K562 (cell line): ENCODE measurements at regions not wholly inside any gene's neighbourhood (a gene's known extent, or its start where the extent isn't known, plus 50 kb on each side); places are given as distances from the start of the nearest gene placed in this dataset.

Experiments
- ATAC-seq: fragments of 200-7000 bp; cut with Tn5 transposase; 3 replicates; pipeline ENCODE4 v1.9.1; 2020; ENCODE audit warnings: moderate library complexity
- BruUV-seq: library from RNA; stranded (reverse); fragments of 400-500 nt; replicated peaks from 2 replicates; lab custom pipeline; 2021; lab: Mats Ljungman, UMichigan
- CTCF ChIA-PET: fragments of 300-600 bp; formaldehyde crosslinking; extraction: SDS; loops from one replicate; lab custom pipeline; 2021; ENCODE audit warnings: low intra/inter-chr PET ratio; lab: Yijun Ruan, JAX
- POLR2A ChIA-PET: fragments of 300-600, 350-650 bp; sonication (Branson Sonifier 250); formaldehyde crosslinking; extraction: SDS; loops from one replicate; lab custom pipeline; 2021; ENCODE audit warnings: antibody characterized with exemption, inconsistent platforms; lab: Yijun Ruan, JAX
- DNase-seq, 4 experiments: peaks; one replicate each; pipeline versions ENCODE4 v3.0.0 to v3.0.0-alpha.2; 2011 to 2018; ENCODE audit warnings: low spot score in 3 of 4, mixed read lengths in 3 of 4; ENCODE audit errors: extremely low read depth in 1 of 4
- FAIRE-seq: peaks from 2 replicates; lab custom pipeline; 2011; peaks lifted over from hg19 to GRCh38; lab: Jason Lieb, UNC
- H2AFZ ChIP-seq: 2 replicates; pipeline ENCODE4 v1.6.0; 2011; ENCODE audit warnings: low read depth, low read length, control low read depth, inconsistent platforms
- H3K27ac ChIP-seq: fragments of 200-600 bp; 3 replicates; pipeline ENCODE4 v1.8.0; 2011; ENCODE audit warnings: low read depth, mild to moderate bottlenecking, control low read depth, inconsistent platforms, low read length, moderate library complexity, mixed read lengths; ENCODE audit errors: extremely low read depth
- H3K27me3 ChIP-seq, 2 experiments: fragments of 300-600 bp in 1 of 2; 2 replicates in 1 of 2; 3 replicates in 1 of 2; pipeline versions ENCODE4 v1.6.0 to v1.8.0; 2011; ENCODE audit warnings: inconsistent platforms in 2 of 2, low read length in 2 of 2, mild to moderate bottlenecking in 1 of 2, mixed read lengths in 1 of 2, moderate library complexity in 1 of 2; ENCODE audit not compliant: control insufficient read depth in 2 of 2, insufficient read depth in 2 of 2
- H3K36me3 ChIP-seq: fragments of 300-600 bp; 3 replicates; pipeline ENCODE4 v1.8.0; 2011; ENCODE audit warnings: mild to moderate bottlenecking, low read length, inconsistent platforms; ENCODE audit not compliant: control insufficient read depth, insufficient read depth
- H3K4me1 ChIP-seq, 2 experiments: fragments of 200-600 bp in 1 of 2; replicated peaks in 1 of 2; 2 replicates in 1 of 2; 3 replicates in 1 of 2; pipeline versions ENCODE4 v1.5.1 to v1.8.0; 2011; ENCODE audit warnings: inconsistent platforms in 2 of 2, low read length in 2 of 2, mild to moderate bottlenecking in 1 of 2, mixed read lengths in 1 of 2, moderate library complexity in 1 of 2; ENCODE audit not compliant: control insufficient read depth in 2 of 2, insufficient read depth in 2 of 2
- H3K4me2 ChIP-seq: 2 replicates; pipeline ENCODE4 v1.6.1; 2011; ENCODE audit warnings: low read length, control low read depth, inconsistent platforms, mixed read lengths; ENCODE audit not compliant: insufficient read depth
- H3K4me3 ChIP-seq: fragments of 200-600 bp; sonication (generic), shearing (Covaris generic); 2 replicates; pipeline ENCODE4 v1.5.1; 2016; ENCODE audit warnings: control low read depth, inconsistent platforms
- H3K79me2 ChIP-seq: fragments of 200-600 bp; 3 replicates; pipeline ENCODE4 v1.8.0; 2011; ENCODE audit warnings: low read length, inconsistent platforms; ENCODE audit not compliant: control insufficient read depth, insufficient read depth
- H3K9ac ChIP-seq, 2 experiments: 2 replicates each; pipeline versions ENCODE4 v1.6.0 to v1.6.1; 2011; ENCODE audit warnings: low read depth in 2 of 2, low read length in 2 of 2, control low read depth in 1 of 2, inconsistent platforms in 1 of 2, mild to moderate bottlenecking in 1 of 2, mixed read lengths in 1 of 2; ENCODE audit not compliant: insufficient read depth in 1 of 2
- H3K9me1 ChIP-seq: one replicate; pipeline ENCODE4 v1.6.0; 2011; ENCODE audit warnings: inconsistent platforms, mild to moderate bottlenecking, low read length, moderate library complexity; ENCODE audit not compliant: control insufficient read depth, insufficient read depth
- H3K9me3 ChIP-seq: replicated peaks from 2 replicates; pipeline ENCODE4 v1.5.1; 2011; ENCODE audit warnings: low read depth, low read length, inconsistent platforms; ENCODE audit not compliant: control insufficient read depth, insufficient read depth
- H4K20me1 ChIP-seq: replicated peaks from 2 replicates; pipeline ENCODE4 v1.6.1; 2011; ENCODE audit warnings: low read length, inconsistent platforms, mixed read lengths; ENCODE audit not compliant: control insufficient read depth, insufficient read depth
- ATF6 ChIP-seq: sonication (generic); formaldehyde crosslinking; IDR thresholded peaks from 2 replicates; pipeline ENCODE4 v1.4.0; 2020; ENCODE audit warnings: mild to moderate bottlenecking, missing genetic modification reagents
- CEBPG ChIP-seq, 3 experiments: fragments of 200-800 bp in 1 of 3; sonication (Bioruptor generic) in 1 of 3; sonication (generic) in 1 of 3; formaldehyde crosslinking in 1 of 3; IDR thresholded peaks in 2 of 3; conservative IDR thresholded peaks in 1 of 3; 2 replicates each; pipeline versions ENCODE4 v1.6.1 to v1.8.0; 2016 to 2022; ENCODE audit warnings: missing compliant biosample characterization in 2 of 3, missing genetic modification characterization in 2 of 3, mild to moderate bottlenecking in 1 of 3, missing genetic modification reagents in 1 of 3
- CREM ChIP-seq: IDR thresholded peaks from 2 replicates; pipeline ENCODE4 v1.6.1; 2014; ENCODE audit warnings: antibody characterized with exemption, low read depth
- E2F4 ChIP-seq: sonication (generic); formaldehyde crosslinking; IDR thresholded peaks from 2 replicates; pipeline ENCODE4 v1.8.0; 2022; ENCODE audit warnings: mild to moderate bottlenecking, low read depth, missing genetic modification reagents
- ELF2 ChIP-seq: fragments of 250-450 bp; sonication (Bioruptor Pico); IDR thresholded peaks from 2 replicates; pipeline ENCODE4 v1.5.0; 2021; ENCODE audit warnings: mild to moderate bottlenecking
- EWSR1 ChIP-seq: fragments of 450-650 bp; IDR thresholded peaks from 2 replicates; pipeline ENCODE4 v1.6.1; 2018; ENCODE audit warnings: borderline replicate concordance, mild to moderate bottlenecking, low read depth, moderate library complexity; ENCODE audit not compliant: partially characterized antibody
- HDGF ChIP-seq: fragments of 450-650 bp; IDR thresholded peaks from 2 replicates; pipeline ENCODE4 v1.6.1; 2016
- MCM7 ChIP-seq, 2 experiments: fragments of 450-650 bp; IDR thresholded peaks; 2 replicates each; pipeline ENCODE4 v1.6.1; 2016 to 2018
- PML ChIP-seq: IDR thresholded peaks from 2 replicates; pipeline ENCODE4 v1.6.1; 2012; ENCODE audit warnings: low read length, inconsistent platforms
- POLR2B ChIP-seq: fragments of 450-650 bp; IDR thresholded peaks from 2 replicates; pipeline ENCODE4 v1.6.1; 2018; ENCODE audit warnings: low read depth; ENCODE audit not compliant: partially characterized antibody
- RBM22 ChIP-seq: fragments of 200-400 bp; formaldehyde crosslinking; IDR thresholded peaks from 2 replicates; pipeline ENCODE4 v1.6.1; 2018; ENCODE audit warnings: low read length, low read depth; ENCODE audit not compliant: poor library complexity, severe bottlenecking
- RUNX1 ChIP-seq: sonication (generic); IDR thresholded peaks from 2 replicates; pipeline ENCODE4 v1.6.1; 2016; ENCODE audit warnings: antibody characterized with exemption, low read depth
- SMARCA5 ChIP-seq: fragments of 450-650 bp; IDR thresholded peaks from 2 replicates; pipeline ENCODE4 v1.6.1; 2016
- SREBF2 ChIP-seq: sonication (generic); formaldehyde crosslinking; IDR thresholded peaks from 2 replicates; pipeline ENCODE4 v1.4.0; 2020; ENCODE audit warnings: mild to moderate bottlenecking, missing genetic modification reagents
- TCF7 ChIP-seq: sonication (generic); IDR thresholded peaks from 2 replicates; pipeline ENCODE4 v1.6.1; 2016; ENCODE audit warnings: antibody characterized with exemption, borderline replicate concordance
- TEAD2 ChIP-seq: fragments of 450-650 bp; IDR thresholded peaks from 2 replicates; pipeline ENCODE4 v1.6.1; 2016; ENCODE audit warnings: missing genetic modification characterization, control low read depth, missing compliant biosample characterization
- ZNF780A ChIP-seq: fragments of 250-450 bp; sonication (Bioruptor Pico); IDR thresholded peaks from 2 replicates; pipeline ENCODE4 v1.5.0; 2021; ENCODE audit warnings: mild to moderate bottlenecking
- WGBS: fragments of 100-300 bp; shearing (Covaris generic); methylation state at CpG from one replicate; pipeline ENCODE4 v1.1.6; 2016; ENCODE audit warnings: low coverage, mixed read lengths; ENCODE audit not compliant: insufficient coverage; ENCODE audit errors: missing lambda C conversion rate; 5-methylcytosine and 5-hydroxymethylcytosine counted together
- in situ Hi-C: fragments of 300-500 bp; cut with MboI; formaldehyde crosslinking; loops from 4 replicates; pipeline ENCODE4 v1.15.0; 2018; ENCODE audit warnings: inconsistent platforms, mixed read lengths
- intact Hi-C: fragments of 100-400 bp; cut with micrococcal nuclease; formaldehyde crosslinking; loops from 2 replicates; pipeline ENCODE4 v1.14.2; 2022
- TF ChIP-seq, protein P1 (sequence below): fragments of 250-450 bp; sonication (Bioruptor Pico); IDR thresholded peaks from 2 replicates; pipeline ENCODE4 v1.8.0; 2022; ENCODE audit warnings: inconsistent platforms

- POLR2A ChIA-PET, result interaction anchor here (0.6 kb wide), 1 partner anchor 450 kb away, joined by 3 read pairs; no protein-coding TSS in a partner anchor
- TF ChIP-seq SMARCA5 (no peak), CREM (no peak), POLR2B (no peak), E2F4 (CRISPR knock-in tag) (no peak), RUNX1 (no peak), CEBPG (CRISPR knock-in tag; IDR thresholded peaks at IDR 0.05) (no peak), CEBPG (tag; conservative IDR thresholded peaks at IDR 0.05 in 1 of 2, IDR thresholded peaks at IDR 0.05 in 1 of 2) (no peak), ATF6 (CRISPR knock-in tag) (no peak), HDGF (no peak), MCM7 (IDR thresholded peaks at IDR 0.05) (no peak), TCF7 (no peak), TEAD2 (tag) (no peak), PML (no peak), ZNF780A (no peak), EWSR1 (no peak), SREBF2 (CRISPR knock-in tag) (no peak), ELF2 (no peak), RBM22 (no peak)
- TF ChIP-seq, protein P1, sequence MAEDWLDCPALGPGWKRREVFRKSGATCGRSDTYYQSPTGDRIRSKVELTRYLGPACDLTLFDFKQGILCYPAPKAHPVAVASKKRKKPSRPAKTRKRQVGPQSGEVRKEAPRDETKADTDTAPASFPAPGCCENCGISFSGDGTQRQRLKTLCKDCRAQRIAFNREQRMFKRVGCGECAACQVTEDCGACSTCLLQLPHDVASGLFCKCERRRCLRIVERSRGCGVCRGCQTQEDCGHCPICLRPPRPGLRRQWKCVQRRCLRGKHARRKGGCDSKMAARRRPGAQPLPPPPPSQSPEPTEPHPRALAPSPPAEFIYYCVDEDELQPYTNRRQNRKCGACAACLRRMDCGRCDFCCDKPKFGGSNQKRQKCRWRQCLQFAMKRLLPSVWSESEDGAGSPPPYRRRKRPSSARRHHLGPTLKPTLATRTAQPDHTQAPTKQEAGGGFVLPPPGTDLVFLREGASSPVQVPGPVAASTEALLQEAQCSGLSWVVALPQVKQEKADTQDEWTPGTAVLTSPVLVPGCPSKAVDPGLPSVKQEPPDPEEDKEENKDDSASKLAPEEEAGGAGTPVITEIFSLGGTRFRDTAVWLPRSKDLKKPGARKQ (CRISPR knock-in tag), result no peak
These were observed 67.1 kb upstream of the LDLRAD3 start for GRCh38 chr11:35876786-35877185.

More at GRCh38 chr11:35876786-35877185, 67.1 kb upstream of the LDLRAD3 start:
- Histone ChIP-seq H3K27ac (no peak overlapping the region), H3K4me1 (no peaks in the 10 kb centered on the region), H2AFZ (no peak overlapping the region), H3K36me3 (no peaks in the 10 kb centered on the region), H3K9me1 (no peaks in the 10 kb centered on the region), H3K79me2 (no peaks in the 10 kb centered on the region), H3K9me3 (no peaks in the 10 kb centered on the region), H3K4me2 (no peak overlapping the region), H3K27me3 (peaks cover 3 to 17% of the 10 kb centered on the region in 2 experiments; a peak in 4 of 5 replicates), H4K20me1 (no peaks in the 10 kb centered on the region), H3K9ac (no peak overlapping the region), H3K4me3 (no peak overlapping the region)
- no peak for DNase-seq
- intact Hi-C loops, result no loop called here
- WGBS, result 0% methylated on average over 4 of the region's 4 CpGs
- no TSS peak for BruUV-seq
- no peak for ATAC-seq
- CTCF ChIA-PET, result no interaction called here
- in situ Hi-C loops, result no loop called here
- FAIRE-seq, result no peak
